ENCODE measurements at regions not wholly inside any gene's neighbourhood (a gene's known extent, or its start where the extent isn't known, plus 50 kb on each side); places are given as distances from the start of the nearest gene placed in this dataset.
A peak's percentile ranks its signal among the peaks of the same experiment; 100 is the strongest.
"Not testable (repeated sequence)": the region's sequence is repeated elsewhere in the genome, so short reads cannot be mapped to it uniquely, and the experiment has no call there.

- DNase-seq = no peak
Measured at GRCh38 chr9:88875400-88876120, 115.7 kb upstream of the S1PR3 start.

DNA sequence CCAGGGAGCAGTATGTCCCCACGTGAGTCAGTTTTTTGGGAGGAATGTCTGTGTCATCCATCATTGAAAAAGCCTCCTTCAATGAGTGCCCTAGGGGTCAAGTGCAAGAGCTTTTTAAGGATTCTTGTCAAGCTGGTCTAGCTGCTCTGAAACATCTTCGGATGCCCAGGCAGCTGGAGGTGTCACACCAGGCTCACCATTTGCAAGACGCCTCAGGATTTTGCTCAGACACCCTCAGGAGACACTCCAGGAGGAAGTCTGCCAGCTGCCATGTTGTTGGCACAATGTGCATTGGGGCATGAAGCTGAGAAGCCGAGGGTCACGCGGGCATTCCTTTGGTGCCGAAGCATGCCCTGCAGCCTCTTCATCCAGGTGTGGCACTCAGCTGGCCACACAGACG is 111.1 kb upstream of the S1PR3 start:
- no peak for DNase-seq

DNA sequence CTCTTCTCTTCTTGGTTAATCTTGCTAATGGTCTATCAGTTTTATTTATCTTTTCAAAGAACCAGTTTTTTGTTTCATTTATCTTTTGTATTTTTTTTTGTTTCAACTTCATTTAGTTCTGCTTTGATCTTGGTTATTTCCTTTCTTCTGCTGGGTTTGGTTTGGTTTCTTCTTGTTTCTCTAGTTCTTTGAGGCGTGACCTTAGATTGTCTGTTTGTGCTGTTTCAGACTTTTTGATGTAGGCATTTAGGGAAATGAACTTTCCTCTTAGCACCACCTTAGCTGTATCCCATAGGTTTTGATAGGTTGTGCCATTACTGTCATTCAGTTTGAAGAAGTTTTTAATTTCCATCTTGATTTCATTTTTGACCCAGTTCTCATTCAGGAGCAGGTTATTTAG is 107.0 kb upstream of the S1PR3 start:
- not testable (repeated sequence) for DNase-seq

- not testable (repeated sequence) for DNase-seq
Measured at GRCh38 chr9:88886762-88887161, 104.5 kb upstream of the S1PR3 start.

GRCh38 chr9:88889386-88889785 is 101.9 kb upstream of the S1PR3 start:
- peak; percentile 10 for DNase-seq

- no peak for DNase-seq
Measured at GRCh38 chr9:88890546-88890945, 100.7 kb upstream of the S1PR3 start.

DNA sequence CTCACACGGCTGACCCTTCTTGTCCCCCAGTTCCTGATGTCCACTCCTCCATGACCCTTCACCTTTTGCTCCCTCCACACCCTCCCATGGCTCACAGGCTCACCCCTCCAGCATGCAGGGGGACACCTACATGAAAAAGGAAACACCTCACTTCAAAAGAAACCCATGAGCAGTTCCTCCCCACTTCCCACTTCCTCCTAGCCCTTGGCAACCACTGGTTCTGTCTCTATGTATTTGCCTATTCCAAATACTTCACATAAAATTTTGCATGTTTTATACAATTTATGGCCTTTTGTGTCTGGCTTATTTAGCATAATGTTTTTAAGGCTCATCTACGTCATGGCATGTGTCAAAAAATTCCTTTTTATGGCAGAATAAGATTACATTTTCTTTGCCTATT is 100.2 kb upstream of the S1PR3 start:
- no peak for DNase-seq

- no peak for DNase-seq
Measured at GRCh38 chr9:88892724-88893123, 98.5 kb upstream of the S1PR3 start.

GRCh38 chr9:88897081-88897480 is 94.2 kb upstream of the S1PR3 start:
- DNase-seq = no peak

DNA sequence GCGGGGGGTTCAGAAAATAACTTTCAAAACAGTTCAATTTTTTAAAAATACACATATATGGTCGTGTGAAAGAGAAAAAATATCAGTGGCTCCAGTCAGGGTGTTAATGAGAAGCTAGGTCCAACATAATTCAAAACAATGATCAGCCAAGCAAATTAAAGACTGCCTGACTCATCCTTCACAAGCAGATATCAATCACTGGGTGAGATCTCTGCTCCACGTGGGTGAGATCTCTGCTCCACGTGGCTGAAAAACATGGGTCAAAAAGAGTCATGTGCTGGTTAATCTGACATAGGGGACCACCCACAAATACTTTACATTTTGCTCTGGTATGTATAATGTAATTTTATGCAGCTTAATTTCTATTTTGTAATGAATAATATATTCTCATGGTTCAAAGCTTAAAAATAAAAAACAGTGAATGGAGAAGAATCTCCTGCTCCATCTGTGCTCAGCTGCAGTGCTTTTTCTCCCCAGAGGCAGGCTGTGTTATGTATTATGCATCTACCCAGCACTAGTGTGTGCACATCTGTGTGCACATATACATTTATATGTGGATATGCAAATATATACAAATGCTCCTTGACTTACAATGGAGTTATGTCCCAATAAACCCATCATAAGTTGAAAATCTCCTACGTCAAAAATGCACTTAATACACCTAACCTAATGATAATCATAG is 93.1 kb upstream of the S1PR3 start:
- no peak for DNase-seq

DNA sequence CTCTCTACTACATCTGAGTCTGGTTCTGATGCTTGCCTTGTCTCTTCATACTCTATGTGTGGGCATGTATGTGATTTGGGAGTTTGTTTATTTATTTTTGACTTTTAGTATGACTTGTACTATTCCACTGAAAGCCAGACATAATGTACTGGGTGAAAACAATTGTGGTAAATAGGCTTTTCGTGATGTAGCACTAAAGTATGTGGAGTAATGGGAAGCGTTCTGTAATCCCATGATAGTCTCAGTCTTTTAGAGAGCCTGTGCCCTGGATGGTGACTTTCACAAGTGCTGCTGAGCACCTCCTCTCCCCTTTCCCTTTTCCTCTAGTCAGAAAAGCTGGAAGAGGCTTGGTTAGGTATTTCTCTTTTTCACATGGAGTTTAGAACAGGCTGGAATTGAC is 85.8 kb upstream of the S1PR3 start:
- no peak for DNase-seq

- DNase-seq = no peak
Measured at GRCh38 chr9:88915916-88916315, 75.4 kb upstream of the S1PR3 start.

- no peak for DNase-seq
Measured at GRCh38 chr9:88916894-88917293, 74.4 kb upstream of the S1PR3 start.

DNA sequence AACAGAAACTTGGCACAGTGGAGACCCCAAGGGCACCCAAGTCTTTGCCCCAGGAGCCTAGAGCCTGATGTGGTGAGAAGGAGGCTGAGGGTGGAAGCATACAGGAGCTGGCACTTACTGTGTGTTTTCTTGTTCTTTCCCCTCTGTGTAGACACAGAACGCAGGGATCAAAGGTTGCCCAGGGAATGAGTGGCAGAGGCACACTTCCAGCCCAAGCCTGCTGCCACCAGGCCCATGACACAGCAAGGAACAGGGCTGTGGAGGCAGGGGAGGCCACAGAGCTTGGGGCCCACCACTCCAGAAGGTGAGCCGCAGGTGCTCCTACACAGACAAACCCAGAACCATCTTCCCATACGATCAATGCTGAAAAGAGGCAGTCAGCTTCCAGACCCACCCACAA is 73.9 kb upstream of the S1PR3 start:
- DNase-seq = no peak

DNA sequence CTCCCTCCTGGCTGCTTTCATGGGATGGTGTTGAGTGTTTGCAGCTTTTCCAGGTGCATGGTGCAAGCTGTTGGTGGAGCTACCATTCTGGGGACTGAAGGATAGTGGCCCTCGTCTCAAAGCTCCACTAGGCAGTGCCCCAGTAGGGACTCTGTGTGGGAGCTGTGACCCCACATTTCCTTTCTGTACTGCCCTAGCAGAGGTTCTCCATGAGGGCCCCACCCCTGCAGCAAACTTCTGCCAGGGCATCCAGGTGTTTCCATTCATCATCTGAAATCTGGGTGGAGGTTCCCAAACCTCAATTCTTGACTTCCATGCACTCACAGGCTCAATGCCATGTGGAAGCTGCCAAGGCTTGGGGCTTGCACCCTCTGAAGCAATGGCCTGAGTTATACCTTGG is 72.7 kb upstream of the S1PR3 start:
- DNase-seq = not testable (repeated sequence)

DNA sequence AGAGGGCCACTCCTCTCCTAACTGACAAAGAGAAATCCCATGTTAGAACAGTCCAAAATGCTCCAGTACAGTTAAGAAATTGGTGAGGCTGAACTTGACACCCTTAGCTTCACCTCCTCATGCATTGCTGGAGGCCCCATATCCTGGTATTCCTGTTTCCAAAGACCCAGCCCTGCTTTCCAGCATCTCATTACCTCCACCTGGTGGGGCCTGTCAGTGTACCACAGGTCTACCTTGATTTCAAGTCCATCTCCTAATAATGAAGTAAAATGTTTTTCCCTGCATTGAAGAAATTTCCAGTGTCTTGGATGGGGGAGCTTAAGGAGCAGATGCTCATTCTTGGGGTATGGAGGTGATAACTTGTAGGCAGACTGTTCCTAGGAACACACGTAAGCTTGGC is 70.6 kb upstream of the S1PR3 start:
- DNase-seq = peak; percentile 4

- DNase-seq = no peak
Measured at GRCh38 chr9:88922091-88922490, 69.2 kb upstream of the S1PR3 start.

- DNase-seq = no peak
Measured at GRCh38 chr9:88923092-88923491, 68.2 kb upstream of the S1PR3 start.

GRCh38 chr9:88923653-88924288 is 67.5 kb upstream of the S1PR3 start:
- DNase-seq = no peak

- DNase-seq = no peak
Measured at GRCh38 chr9:88925481-88925880, 65.8 kb upstream of the S1PR3 start.

- DNase-seq = no peak
Measured at GRCh38 chr9:88926781-88927505, 64.3 kb upstream of the S1PR3 start.

GRCh38 chr9:88927510-88927909 is 63.8 kb upstream of the S1PR3 start:
- DNase-seq = no peak

- DNase-seq = no peak
Measured at GRCh38 chr9:88930716-88931115, 60.6 kb upstream of the S1PR3 start.

Measured in dermis blood vessel endothelial cell (primary cell).